K562 (cell line): ENCODE measurements at regions not wholly inside any gene's neighbourhood (a gene's known extent, or its start where the extent isn't known, plus 50 kb on each side); places are given as distances from the start of the nearest gene placed in this dataset.

ENCODE experiments used
- CTCF ChIP-seq, 3 experiments: IDR thresholded peaks in 2 of 3; conservative IDR thresholded peaks in 1 of 3; 2 replicates each; pipeline ENCODE4 v1.5.1; 2011 to 2012; ENCODE audit warnings: low read length in 3 of 3, mild to moderate bottlenecking in 3 of 3, control low read depth in 2 of 3, improper control_type of control experiment in 1 of 3, inconsistent platforms in 1 of 3, low read depth in 1 of 3, mixed read lengths in 1 of 3, moderate library complexity in 1 of 3; ENCODE audit not compliant: insufficient read depth in 2 of 3
- MAZ ChIP-seq, 2 experiments: fragments of 450-650 bp in 1 of 2; sonication (generic) in 1 of 2; formaldehyde crosslinking; IDR thresholded peaks in 1 of 2; conservative IDR thresholded peaks in 1 of 2; 2 replicates each; pipeline versions ENCODE4 v1.4.0 to v1.5.0; 2020; ENCODE audit warnings: mild to moderate bottlenecking in 1 of 2, missing genetic modification reagents in 1 of 2

GRCh38 chr3:144966560-144966959 lies 994.9 kb downstream of the DIPK2A start:
- TF ChIP-seq CTCF (IDR thresholded peaks at IDR 0.05 in 2 of 3, conservative IDR thresholded peaks at IDR 0.05 in 1 of 3; ENCODE audit: insufficient read depth in 2 of 3, low read depth in 1 of 3, low read length in 3 of 3): no peak
- no peak for TF ChIP-seq MAZ (CRISPR knock-in tag; conservative IDR thresholded peaks at IDR 0.05 in 1 of 2, IDR thresholded peaks at IDR 0.05 in 1 of 2)
